Lung microvascular endothelial cell (primary cell): ENCODE measurements at regions not wholly inside any gene's neighbourhood (a gene's known extent, or its start where the extent isn't known, plus 50 kb on each side); places are given as distances from the start of the nearest gene placed in this dataset.
"Not testable (repeated sequence)": the region's sequence is repeated elsewhere in the genome, so short reads cannot be mapped to it uniquely, and the experiment has no call there.

ENCODE experiments used
- DNase-seq, 2 donors: peaks; one replicate each; pipeline versions ENCODE4 v3.0.0 to v3.0.0-alpha.2; 2010; ENCODE audit warnings: low read depth in 2 of 2

DNA sequence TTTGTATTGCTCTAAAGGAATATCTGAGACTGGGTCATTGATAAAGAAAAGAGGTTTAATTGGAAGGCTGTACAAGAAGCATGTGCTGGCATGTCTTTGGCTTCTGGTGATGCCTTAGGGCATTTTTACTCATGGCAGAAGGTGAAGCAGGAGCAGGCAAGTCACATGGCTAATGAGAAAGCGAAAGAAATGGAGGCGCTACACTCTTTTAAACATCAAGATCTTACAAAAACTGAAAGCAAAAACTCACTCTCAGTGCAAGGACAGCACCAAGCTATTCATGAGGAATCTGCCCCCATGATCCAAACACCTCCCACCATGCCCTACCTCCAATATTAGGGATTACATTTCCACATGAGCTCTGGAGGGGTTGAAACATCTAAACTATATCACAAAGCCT, 1458.8 kb upstream of the ACO1 start:
- no peak for DNase-seq

DNA sequence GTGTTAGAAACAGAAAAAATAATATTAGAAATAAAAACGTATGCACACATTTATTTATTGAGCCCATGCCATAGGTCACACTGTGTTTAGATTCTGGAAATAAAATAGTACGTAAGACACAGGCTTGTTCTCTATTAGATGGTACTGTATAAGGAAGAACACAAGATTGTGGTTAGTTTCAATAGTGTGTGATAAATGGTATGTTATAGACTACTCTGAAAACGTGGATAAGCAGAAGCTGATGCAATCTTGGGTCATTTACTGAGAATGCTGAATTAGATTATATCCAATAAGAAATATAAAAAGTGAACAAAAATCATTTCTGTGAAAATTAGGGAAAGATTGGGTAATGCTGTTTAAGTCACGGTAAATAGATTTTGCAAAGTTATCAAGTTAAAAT, 1456.4 kb upstream of the ACO1 start:
- DNase-seq: no peak

DNA sequence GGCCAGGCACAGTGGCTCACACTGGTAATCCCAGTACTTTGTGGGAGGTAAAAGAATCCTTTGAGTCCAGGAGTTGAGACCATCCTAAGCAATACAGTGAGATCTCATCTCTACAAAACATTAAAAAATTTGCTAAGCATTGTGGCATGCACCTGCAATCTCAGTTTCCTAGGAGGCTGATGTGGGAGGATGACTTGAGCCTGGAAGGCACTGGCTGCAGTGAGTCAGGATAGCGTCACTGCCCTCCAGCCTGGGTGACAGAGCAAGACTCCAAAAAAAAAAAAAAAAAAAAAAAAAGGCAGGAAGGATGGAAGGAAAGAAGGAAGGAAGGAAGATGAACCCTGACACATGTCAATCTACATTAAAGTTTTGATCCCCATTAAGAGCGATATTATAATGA, 1452.2 kb upstream of the ACO1 start:
- no peak for DNase-seq

DNA sequence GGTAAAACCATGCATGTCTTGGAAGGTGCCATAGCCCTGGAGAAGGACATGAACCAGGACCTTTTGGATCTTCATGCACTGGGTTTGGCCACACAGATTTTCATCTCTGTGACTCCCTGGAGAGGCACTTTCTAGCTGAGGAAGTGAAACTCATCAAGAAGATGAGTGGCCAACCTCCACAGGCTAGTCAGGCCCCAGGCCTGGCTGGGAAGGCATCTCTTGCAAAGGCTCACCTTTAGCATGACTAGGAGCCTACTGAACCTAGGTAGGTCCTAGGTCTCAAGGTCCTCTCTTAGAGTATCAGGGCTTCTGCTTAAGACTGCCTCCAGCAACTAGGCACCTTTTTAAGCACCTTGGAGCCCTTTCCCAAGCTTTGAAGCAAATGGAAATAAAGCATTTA, 1448.7 kb upstream of the ACO1 start:
- no peak for DNase-seq

DNA sequence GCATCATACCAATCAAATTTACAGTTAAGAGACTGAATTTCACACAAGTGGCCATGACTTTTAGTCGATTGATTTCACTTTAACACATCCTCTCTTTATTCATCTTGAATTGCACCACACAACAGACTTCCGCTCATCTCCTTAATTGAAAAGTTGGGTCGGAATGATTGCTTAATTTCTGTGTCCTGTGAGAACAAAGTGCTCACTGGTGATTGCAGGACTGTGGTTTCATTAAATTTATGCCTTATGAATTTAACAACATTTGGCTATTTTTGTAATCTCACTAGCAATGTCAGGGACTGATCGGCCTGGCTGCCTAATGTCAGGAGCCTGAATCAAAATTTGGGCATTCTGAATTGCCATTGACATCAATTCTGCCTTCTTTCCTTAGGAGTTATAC, 1447.3 kb upstream of the ACO1 start:
- DNase-seq: no peak

DNA sequence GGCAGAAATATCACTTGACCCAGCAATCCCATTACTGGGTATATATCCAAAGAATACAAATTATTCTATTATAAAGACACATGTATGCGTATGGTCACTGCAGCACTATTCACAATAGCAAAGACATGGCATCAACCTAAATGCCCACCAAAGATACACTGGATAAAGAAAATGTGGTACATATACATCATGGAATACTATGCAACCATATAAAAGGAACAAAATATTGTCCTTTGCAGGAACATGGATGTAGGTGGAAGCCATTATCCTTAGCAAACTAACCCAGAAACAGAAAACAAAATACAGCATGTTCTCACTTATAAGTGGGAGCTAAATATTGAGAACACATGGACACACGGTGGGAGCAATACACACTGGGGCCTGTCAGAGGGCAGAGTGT, 1441.6 kb upstream of the ACO1 start:
- DNase-seq: not testable (repeated sequence)

DNA sequence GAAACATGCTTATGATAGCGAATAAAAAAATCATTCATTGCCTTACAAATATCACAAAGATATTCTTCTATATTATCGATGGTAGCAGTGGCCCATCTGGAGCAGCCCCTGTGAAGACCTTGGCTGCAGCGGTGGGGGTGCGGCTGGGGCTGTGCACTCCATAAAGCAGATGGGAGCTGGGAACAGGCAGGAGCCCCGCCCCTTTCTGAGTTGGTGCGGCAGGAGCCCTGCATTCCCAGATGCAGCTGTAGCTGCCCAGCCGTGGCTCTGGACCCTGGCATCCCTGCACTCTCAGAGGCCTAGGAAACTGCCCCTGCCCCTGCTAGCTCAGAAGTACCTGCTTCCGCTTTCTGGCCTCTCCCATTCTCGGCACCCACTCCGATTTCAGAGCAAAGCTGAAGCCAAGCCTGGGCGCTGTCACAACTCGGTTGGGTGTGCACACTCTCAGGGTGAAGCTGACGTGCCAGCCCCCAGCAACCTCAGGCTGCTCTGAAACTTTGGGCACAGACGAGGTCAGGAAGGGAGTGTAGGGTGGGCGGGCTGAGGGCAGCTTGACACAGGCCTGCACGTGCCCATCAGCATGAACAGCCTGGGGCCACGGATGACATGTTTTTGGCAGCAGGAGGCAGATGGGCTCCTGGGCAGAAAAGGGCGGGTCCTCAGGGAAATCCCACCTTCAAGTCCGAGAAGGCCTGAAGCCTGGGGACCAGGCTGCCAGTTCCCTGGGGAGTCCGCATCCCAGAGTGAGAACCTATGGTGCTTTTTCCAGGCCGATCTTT, 1440.8 kb upstream of the ACO1 start:
- DNase-seq: no peak

DNA sequence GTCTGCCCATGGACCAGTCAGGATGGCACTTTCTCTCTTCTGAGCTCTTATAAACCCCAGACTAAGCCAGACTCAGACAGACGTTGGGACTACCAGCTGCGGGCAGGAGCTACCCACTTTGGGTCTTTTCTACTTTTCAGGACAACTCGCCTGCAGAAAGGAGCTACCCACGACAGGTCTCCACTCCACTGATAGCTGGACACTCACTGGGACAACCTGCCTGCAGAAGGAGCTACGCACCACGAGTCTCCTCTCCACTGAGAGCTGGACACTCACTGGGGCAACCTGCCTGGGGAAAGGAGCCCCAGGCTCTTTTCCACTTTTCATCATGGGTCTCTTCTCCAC, 1440.2 kb upstream of the ACO1 start:
- DNase-seq: no peak

DNA sequence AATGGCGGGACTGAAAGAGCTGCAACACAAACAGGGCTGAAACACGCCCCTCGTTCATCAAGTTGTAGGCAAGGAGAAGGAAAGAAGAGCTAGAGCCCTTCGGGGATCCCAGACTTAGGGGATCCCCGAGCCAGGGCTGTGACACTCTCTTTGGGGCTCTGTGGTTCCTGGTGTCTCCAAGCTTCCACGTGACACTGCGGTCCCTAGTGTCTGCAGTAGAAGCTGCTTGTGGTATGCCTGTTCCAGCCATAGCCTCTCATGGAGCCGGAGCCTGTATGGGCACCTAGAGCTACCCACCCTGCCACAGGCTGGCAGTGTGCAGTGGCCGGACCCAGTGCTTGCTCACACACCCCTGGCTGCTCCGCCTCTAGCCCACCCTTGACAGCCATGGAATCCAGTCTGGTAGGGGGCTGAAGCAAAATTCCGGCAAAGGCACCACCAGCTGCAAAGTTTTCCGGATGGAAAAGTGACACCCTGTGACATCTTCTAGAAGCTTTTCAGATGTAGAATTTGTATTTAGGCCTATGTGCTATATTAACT, 1439.6 kb upstream of the ACO1 start:
- DNase-seq: no peak

DNA sequence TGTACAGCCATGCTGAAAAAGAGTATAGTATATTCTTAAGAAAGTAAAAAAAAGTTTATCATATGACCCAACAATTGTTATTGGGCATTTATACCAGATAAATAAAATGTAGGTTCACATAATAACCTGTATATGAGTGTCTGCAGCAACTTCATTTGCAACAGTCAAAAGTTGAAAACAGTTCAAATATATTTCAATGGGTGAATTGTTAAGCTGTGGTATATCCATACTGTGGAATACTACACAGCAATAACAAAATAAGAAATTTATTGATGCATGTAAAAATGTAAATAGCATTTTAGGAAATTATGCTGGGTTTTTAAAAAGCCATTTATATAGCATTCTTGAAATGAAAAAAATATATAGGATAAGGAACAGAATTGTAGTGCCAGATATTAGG, 1420.1 kb upstream of the ACO1 start:
- DNase-seq: no peak

DNA sequence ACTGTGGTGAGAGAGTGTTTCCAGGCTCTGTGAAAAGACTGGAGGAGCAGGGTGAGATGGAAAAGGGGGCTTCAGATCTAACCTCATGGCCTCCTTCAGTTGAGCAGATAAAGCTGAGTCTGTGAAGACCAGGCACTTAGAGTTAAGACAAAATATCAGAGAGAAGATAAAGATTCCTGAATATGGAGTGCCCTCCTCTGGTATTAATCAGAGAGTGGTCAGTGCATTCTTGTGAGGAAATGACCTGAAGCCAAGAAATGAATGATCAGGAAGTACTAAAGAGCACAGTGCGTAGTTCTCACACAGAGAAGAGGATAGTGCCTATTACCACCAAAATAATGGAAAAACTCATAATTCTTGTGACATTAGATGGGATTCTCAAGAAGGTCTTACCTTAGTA, 1417.0 kb upstream of the ACO1 start:
- no peak for DNase-seq

DNA sequence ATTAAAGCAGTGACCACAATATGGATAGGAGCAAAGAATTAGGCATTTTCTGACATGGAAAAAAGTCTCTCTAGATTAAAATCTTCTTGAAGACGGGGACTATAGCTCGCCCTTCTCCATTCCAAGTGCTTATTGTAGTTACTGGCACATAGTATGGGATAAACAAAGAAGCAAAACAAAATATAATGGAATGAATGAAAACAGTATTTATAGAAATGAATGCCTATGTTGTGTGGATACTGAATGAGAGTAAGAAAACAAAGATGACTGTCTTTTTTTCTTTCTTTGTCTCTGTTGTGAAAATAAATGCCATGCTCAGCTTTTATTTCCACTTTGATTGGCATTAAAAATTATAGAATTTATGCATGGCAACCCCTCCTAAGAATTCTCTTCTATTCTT, 1414.3 kb upstream of the ACO1 start:
- DNase-seq: no peak

DNA sequence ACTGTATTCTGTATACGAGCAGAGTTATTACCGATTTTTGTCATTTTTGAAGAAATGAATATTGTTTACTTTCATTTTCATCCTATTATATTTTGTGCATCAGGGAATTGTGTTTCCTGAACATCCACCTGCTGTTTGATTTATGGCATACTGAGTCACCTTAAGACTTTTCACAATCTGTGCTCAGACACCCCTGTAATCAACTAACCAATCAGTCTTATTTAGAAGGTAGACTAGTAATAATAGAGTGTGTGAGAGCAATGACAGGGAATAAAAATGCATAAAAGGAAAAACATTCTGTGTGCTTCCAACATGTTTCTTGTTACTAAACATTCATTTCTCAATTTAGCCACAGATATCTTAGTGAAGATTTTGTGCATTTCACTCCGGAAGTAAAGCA, 1413.6 kb upstream of the ACO1 start:
- no peak for DNase-seq

DNA sequence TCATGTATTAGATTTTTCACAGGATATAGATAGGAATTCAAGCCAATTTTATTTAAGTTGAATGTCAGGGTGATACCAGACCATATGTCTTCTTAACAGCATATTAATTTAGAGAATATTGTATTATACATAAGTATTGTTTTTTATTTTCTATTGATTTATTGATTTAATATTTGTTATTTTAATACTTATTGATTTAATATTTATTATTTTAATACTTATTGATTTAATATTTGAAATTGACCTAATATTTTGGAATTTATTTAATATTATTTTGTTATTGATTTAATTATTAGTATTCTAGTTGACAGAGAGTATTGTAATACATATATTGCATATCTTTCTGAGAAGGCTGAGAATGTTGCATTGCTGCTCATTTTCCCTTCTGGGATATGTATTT, 1411.8 kb upstream of the ACO1 start:
- no peak for DNase-seq

DNA sequence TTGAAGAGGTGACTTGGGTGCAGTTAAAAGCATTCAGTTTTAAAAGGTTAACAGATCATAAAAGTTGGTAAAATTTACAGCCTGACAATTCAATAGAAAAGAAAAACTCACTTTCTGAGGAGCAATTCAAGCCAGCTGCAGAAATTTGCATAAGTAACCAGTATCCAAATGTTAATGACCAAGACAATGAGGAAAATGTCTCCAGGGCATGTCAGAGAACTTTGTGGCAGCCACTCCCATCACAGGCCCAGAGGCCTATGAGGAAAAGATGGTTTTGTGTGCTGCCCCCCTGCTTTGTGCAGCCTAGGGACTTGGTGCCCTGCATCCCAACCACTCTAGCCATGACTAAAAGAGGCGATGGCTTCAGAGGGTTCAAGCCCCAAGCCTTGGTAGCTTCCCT, 1406.5 kb upstream of the ACO1 start:
- DNase-seq: no peak

DNA sequence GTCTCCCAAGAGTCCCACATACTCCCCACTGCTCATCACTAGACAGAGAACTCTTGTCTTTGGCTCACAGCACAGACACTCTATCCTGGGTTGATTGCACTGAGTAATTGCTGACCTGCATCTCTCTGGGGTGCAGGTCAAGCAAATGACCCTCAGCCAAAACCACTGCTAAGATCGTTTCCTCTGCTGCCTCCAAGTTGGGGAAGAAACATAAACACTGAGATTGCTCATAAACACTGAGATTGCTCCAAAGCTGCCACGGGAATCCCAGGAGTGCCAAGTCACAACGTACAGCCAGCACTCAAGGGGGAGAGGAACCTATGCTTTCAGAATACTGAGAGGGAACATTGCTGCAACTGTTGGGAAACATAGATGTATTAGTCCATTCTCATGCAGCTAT, 1402.1 kb upstream of the ACO1 start:
- no peak for DNase-seq

DNA sequence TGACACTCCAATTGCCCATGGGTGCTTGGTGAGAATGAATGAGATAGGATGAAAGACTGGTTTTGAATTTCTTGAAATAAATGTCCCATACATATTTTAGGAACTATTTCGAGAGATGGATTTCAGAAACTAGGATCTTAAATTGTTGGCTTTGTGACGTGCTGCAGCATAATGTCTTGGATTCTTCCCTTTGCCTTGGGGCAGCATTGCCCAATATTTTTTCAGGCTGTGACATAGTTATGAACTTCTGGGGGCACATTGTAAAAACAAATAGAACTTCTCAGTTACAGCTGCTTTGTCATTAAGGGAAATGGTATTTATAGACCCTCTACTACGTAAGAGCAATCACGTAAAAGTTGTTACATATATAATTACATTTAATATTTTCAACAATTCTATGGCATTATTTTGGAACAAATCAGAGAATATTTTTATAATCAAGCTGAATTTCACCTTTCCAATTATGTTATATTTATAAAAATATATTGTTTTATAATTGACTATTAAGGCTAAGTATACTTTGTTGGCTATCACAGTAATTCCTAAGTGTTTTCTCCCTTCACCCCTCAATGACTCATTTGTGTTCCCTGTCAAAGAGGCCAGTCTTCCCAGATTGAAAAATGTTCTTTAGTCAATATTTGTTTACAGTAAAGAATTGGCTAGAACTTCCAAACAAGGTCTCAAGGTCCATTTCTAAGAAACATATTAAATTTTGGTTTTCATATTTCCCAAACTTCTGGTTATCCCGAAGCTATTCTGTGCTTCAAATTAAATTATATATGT, 1388.3 kb upstream of the ACO1 start:
- DNase-seq: no peak

DNA sequence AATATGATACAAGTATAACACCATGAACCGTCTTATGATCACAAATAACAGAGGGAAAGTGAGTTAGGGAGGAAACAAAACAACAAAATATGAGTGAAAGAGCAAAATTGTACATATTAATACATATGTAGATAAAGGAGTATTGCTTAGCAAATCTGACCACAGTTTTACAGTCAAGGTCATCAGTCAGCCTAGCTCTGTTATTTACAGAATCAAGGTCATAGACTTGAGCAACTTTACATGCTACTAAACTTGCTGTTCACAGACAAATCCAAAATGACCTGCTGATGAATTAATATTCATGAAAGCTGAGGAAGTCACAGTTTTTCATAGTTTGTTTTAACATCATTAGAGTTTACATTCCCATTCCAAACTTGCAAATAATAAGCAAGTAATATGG, 1387.7 kb upstream of the ACO1 start:
- no peak for DNase-seq

DNA sequence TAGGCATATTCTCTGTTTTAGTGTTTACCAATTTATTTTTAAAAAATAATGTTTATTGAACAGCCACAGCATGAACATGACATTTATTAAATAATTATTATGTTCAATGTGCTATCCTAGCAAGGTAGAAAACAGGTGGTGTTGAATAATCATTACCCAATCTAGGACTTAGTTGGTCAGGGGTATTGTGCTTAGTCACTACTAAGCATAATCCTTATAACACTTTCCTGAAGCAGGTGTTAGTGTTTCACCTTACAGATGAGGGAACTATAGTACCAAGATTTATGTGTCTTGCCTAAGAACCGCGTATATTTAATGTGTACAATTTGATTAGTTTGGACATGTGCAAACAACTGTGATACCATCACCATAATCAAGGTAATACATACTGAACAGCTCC, 1387.2 kb upstream of the ACO1 start:
- no peak for DNase-seq

DNA sequence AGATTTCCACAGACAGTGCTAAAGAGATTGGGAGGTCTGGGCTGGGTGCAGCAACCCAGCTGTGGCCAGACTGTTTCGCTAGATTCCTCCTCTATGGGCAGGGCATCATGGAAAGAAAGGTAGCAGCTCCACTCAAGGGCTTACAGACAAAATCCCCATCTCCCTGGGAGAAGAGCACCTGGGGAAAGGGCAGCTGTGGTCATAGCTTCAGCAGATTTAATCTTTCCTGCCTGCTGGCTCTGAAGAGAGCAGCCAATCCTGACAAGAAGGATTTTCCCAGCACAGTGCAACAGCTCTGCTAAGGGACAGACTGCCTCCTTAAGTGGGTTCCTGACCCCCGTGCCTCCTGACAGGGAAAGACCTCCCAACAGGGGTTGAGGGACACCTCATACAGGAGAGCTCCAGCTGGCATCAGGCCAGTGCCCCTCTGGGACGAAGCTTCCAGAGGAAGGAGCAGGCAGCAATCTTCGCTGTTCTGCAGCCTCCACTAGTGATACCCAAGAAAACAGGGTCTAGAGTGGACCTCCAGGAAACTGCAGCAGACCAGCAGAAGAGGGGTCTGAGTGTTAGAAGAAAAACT, 1379.3 kb upstream of the ACO1 start:
- no peak for DNase-seq

DNA sequence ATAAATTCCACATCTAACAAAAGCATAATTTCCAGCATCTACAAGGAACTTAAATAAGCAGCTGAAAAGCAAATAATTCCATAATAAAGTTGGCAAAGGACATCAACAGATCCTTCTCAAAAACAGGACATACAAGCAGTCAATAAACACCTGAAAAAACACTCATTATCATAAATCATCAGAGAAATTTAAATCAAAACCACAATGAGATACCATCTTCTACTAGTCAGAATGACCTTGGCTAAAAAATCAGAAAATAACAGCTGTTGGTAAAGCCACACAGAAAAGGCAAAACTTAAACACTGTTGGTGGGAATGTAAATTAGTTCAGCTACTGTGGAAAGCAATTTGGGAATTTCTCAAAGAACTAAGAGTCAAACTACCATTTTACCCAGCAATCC, 1371.1 kb upstream of the ACO1 start:
- no peak for DNase-seq

DNA sequence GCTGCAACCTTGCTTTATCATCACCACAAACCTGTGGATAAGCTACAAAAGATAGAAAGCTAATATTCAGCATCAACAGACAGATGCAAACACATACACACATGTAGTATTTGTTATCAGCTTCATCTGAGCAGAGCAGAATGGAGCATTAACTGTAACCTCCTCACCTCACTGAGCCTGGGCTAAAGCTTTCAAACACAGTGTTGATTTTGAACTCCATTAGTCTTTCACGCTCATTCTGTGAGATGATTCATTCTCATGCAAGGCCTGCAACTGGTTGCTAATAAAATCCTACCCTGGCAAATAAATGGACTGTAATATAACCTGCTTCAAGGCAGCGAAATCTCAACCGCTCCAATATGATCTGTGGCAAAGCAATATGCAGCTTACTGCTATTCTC, 1360.6 kb upstream of the ACO1 start:
- DNase-seq: no peak

DNA sequence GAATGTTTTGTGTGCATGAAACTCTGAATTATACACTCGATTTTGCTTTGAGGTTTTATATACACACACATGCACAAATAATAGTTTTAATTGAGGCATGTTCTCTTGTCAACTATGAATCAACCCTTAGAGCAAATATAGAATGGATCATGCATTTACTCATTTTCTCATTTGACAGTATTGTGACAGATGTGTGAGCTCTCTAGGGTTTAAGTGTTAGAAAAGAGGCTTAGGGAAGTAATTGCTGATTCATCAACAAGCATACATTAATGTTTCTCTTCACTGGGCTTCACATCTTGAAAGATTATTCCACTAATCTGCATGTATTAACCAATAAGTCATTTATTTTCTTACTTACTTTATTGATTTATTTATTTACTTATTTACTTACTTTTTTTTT, 1356.8 kb upstream of the ACO1 start:
- DNase-seq: no peak
